ENCODE measurements at regions not wholly inside any gene's neighbourhood (a gene's known extent, or its start where the extent isn't known, plus 50 kb on each side); places are given as distances from the start of the nearest gene placed in this dataset.

GRCh38 chr5:2163060-2163856, 280.5 kb upstream of the IRX4 start:
- TF ChIP-seq, protein P1, sequence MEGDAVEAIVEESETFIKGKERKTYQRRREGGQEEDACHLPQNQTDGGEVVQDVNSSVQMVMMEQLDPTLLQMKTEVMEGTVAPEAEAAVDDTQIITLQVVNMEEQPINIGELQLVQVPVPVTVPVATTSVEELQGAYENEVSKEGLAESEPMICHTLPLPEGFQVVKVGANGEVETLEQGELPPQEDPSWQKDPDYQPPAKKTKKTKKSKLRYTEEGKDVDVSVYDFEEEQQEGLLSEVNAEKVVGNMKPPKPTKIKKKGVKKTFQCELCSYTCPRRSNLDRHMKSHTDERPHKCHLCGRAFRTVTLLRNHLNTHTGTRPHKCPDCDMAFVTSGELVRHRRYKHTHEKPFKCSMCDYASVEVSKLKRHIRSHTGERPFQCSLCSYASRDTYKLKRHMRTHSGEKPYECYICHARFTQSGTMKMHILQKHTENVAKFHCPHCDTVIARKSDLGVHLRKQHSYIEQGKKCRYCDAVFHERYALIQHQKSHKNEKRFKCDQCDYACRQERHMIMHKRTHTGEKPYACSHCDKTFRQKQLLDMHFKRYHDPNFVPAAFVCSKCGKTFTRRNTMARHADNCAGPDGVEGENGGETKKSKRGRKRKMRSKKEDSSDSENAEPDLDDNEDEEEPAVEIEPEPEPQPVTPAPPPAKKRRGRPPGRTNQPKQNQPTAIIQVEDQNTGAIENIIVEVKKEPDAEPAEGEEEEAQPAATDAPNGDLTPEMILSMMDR (conservative IDR thresholded peaks at IDR 0.05; ENCODE audit: low read length) = no peak
- no peak for DNase-seq (ENCODE audit: low read depth)
- H3K4me3 ChIP-seq (ENCODE audit: low read length) = no peak overlapping the region

DNA sequence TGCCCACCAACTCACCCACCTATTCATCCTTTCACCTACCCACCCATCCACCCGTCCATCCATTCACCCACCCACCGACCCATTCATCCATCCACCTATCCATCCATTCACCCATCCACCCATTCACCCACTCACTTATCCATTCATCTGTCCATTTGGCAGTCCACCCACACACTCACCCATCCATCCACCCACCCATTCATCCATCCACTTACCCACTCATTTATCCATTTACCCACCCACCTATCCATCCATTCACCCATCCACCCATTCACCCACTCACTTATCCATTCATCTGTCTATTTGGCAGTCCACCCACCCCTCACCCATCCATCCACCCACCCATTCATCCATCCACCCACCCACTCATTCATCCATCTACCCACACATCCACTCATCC, 278.1 kb upstream of the IRX4 start:
- TF ChIP-seq, protein P1 (conservative IDR thresholded peaks at IDR 0.05; ENCODE audit: low read length) = no peak
- H3K4me3 ChIP-seq (ENCODE audit: low read length) = no peak overlapping the region
- DNase-seq (ENCODE audit: low read depth) = no peak

GRCh38 chr5:2158767-2159166, 276.0 kb upstream of the IRX4 start:
- no peak for DNase-seq (ENCODE audit: low read depth)
- H3K4me3 ChIP-seq (ENCODE audit: low read length) = no peak overlapping the region
- TF ChIP-seq, protein P1 (conservative IDR thresholded peaks at IDR 0.05; ENCODE audit: low read length) = no peak

DNA sequence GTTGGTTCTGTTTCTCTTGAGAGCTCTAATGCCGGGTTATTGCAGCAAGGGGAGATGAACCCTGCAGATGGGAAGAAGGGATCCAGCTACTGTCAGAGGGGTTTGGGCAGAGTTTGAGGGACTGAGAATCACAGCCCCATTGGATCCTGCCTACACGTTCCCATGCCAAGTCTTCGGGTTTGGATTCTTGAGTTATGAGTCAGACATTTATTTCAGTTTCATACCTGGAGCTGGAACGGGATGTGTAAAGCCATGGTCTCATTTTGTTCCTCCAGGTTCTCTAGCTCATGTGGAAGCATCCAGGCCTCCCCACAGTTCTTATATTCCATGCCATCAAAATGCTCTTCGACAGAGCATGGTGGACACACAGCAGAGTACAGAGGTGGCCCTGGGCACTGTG, 275.4 kb upstream of the IRX4 start:
- no peak for DNase-seq (ENCODE audit: low read depth)
- TF ChIP-seq, protein P1 (conservative IDR thresholded peaks at IDR 0.05; ENCODE audit: low read length) = no peak
- H3K4me3 ChIP-seq (ENCODE audit: low read length) = no peak overlapping the region

GRCh38 chr5:2157372-2157771, 274.6 kb upstream of the IRX4 start:
- TF ChIP-seq, protein P1 (conservative IDR thresholded peaks at IDR 0.05; ENCODE audit: low read length) = no peak
- no peak for DNase-seq (ENCODE audit: low read depth)

DNA sequence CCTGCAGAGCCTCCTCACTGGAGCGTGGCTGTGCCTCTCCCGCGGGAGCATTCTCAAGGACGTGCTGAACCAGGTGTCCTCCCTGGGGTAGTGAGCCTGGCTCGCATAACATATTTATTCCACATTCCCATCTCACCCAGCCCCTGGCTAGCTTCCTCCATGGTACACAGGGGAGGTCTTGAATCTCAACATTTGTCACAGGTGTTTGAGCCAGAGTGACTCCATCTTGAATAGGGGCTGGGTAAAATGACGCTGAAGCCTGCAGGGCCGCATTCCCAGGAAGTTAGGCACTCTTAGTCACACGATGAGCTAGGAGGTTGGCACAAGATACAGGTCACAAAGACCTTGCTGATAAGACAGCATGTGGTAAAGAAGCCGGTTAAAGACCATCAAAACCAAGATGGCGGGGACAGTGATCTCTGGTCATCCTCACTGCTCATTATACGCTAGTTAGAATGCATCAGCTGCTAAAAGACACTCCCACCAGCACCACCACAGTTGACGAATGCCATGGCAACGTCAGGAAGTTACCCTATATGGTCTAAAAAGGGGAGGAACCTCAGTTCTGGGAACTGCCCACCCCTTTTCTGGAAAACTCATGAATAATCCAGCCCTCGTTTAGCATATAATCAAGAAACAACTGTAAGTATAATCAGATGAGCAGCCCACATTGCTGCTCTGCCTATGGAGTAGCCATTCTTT, 273.8 kb upstream of the IRX4 start:
- no peak overlapping the region for H3K4me3 ChIP-seq (ENCODE audit: low read length)
- TF ChIP-seq, protein P1 (conservative IDR thresholded peaks at IDR 0.05; ENCODE audit: low read length) = no peak
- no peak for DNase-seq (ENCODE audit: low read depth)

More at GRCh38 chr5:2157372-2157771, 274.6 kb upstream of the IRX4 start:
- H3K4me3 ChIP-seq (ENCODE audit: low read length) = no peak overlapping the region

DNA sequence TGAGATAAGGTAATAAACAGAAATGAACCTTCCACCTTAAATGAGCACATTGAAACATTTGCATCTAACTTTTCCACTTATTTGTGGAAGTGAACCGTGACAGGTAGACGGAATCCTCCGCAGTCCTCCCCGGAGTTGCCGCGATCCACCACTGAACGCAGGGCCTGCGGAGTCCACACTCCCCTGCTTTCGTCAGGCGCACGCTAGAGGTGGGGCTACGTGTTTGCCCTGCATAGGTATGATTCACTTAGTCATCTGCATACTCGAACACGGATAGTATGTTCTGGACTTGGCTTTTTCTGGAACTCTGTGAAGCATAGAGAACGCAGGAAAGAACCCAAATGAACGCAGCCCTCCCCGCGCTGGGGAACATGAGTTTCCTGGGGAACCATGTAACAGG, 272.8 kb upstream of the IRX4 start:
- DNase-seq (ENCODE audit: low read depth) = no peak

More for the DNA sequence above, 272.8 kb upstream of the IRX4 start:
- TF ChIP-seq, protein P1 (conservative IDR thresholded peaks at IDR 0.05; ENCODE audit: low read length) = no peak
- H3K4me3 ChIP-seq (ENCODE audit: low read length) = no peak overlapping the region

All from AG10803 (cell line).